ENCODE measurements at regions not wholly inside any gene's neighbourhood (a gene's known extent, or its start where the extent isn't known, plus 50 kb on each side); places are given as distances from the start of the nearest gene placed in this dataset.
A peak's percentile ranks its signal among the peaks of the same experiment; 100 is the strongest.

DNA sequence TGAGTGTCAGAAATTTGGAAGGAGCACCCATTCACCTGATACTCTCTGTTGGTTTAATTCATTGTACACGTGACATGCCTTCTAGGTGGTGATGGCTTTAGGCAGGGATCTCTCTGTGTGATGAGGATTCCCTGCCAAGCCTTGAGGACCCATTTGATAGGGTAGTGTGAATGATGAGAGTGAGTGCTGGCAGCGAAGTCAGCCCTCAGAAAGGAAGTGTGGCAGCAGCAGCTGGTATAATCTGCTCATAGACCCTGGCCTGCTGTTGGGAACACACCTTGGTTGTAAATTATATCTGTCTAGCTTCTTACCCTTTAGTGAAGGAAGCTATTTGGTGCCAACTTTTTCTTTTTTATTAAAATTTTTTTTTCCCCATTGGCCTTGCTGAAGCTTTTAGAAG, 164.5 kb downstream of the HAUS1 start:
- DNase-seq: no peak

GRCh38 chr18:46269275-46269674, 165.1 kb downstream of the HAUS1 start:
- no peak for DNase-seq

GRCh38 chr18:46271488-46271887, 167.3 kb downstream of the HAUS1 start:
- no peak for DNase-seq

DNA sequence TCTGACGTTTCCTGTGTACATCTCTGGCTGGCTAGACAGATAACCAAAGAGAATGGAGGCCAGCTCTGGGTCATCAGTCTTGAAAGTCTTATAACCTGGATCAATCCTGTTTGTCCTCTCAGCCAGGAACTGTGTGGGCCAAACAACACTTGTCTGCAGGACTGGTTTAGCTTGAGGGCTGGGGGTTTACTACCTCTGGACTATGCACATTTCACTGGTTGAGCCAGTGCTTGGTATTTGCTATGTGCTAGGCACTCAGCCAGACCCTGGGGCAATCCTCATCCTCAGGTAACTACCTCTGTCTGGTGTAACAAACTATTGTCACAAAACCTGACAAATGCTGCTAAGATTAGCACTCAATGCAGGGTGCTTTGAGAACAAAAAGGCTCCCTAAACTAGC, 169.7 kb downstream of the HAUS1 start:
- DNase-seq: no peak

GRCh38 chr18:46274266-46274665, 170.1 kb downstream of the HAUS1 start:
- no peak for DNase-seq

- no peak for DNase-seq
Measured at GRCh38 chr18:46275370-46275769, 171.2 kb downstream of the HAUS1 start.

GRCh38 chr18:46276748-46277147, 172.6 kb downstream of the HAUS1 start:
- no peak for DNase-seq

DNA sequence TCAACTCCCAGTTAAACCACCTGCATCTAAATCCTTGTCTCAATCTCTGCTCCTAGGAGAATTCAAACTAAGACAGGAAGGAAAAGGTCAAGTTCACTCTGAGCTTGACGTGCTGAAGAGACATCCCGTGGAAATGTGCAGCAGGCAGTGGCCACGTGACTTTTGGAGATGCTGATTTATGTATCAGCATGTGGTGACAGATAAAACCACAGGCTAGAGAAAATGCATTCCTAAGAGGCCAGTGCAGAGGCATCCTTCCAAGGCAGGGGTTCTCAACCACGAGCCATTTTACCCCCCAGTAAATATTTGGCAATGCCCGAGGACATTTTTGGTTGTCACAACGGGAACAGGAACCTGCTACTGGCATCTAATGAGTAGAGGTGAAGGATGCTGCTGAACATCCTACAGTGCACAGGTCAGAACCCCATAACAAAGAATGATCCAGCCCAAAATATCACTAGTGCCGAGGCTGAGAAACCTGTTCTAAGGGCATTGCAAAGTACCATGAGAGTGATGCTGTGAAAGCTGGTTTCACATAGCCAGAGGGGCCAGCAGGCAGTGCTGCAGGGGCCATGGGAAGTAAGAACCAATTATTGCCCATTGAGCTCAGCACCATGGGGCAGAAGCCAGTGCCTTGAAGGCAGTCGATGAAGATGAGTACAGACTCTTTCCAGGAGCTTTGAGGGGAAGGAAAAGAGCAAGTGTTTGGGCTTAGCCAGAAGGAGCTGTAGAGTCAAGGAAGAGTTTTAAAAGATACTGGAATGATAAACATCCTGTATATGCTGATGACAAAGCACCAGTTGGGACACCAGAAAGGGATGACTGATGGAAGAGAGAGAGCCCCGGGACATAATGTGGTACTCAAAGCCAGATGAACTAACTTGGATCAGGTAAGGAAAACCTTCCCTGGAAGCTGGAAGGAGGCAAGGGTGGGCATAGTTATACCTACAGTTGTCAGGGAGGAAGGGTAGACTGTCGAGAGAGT, 174.6 kb downstream of the HAUS1 start:
- no peak for DNase-seq

- DNase-seq: no peak
Measured at GRCh38 chr18:46279673-46280072, 175.5 kb downstream of the HAUS1 start.

GRCh38 chr18:46281185-46282176, 177.3 kb downstream of the HAUS1 start:
- peak; percentile 59 for DNase-seq

GRCh38 chr18:46282177-46282570, 178.0 kb downstream of the HAUS1 start:
- DNase-seq: no peak

DNA sequence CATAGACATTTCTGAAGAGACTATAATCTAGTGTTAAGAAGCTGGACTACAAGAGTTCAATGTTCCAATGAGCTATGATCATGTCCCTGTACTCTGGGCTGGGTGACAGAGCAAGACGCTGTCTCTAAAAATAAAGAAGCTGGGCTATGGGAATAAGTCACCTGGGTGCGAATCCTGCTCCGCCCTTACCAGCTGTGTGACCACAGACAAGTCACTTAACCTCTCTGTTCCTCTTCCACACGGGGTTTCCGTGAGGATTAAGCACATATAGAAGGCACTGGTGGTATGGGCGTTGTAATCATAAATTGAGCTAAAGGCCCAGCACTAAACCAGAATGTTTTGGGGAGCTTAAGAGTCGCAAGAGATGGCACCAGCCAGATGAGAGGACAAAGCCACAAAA, 178.5 kb downstream of the HAUS1 start:
- no peak for DNase-seq

DNA sequence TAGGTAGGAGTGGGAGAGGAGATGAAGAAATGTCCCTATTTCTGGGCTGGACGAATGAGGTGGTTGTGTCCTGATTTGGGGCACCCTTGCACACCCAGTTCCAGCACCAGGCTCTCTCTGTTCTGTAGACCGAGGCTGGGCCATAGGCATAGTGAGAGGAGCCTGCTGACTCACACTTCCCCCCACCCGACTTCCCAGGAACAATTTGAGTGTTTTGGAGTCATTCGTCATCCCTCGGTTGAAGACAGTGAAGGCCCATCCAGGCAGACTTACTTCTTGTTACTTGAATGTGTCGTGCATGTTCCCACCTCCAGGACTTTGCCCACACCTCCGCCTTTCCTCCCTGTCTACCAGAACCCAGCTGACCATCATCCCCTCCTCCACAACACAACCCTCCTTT, 179.1 kb downstream of the HAUS1 start:
- DNase-seq: no peak

DNA sequence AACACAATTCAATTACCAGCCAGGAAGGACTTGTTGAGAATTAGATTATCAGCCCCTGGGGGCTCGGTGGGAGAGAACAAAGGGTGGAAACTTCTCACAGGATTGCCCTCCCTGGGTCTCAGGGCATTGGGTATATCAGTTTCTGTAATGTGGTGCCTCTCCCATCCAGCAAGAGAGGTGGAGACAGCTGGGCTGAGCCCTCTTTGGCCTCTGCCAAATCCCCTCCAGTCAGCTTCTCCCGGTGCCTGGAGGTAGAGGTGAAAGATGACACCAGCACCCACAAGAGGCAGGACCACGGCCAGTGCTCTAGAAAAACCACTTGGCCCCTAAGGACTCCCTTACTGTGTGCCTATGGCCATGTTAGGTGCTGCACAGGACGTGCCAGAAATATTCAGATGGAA, 179.7 kb downstream of the HAUS1 start:
- DNase-seq: peak; percentile 70

DNA sequence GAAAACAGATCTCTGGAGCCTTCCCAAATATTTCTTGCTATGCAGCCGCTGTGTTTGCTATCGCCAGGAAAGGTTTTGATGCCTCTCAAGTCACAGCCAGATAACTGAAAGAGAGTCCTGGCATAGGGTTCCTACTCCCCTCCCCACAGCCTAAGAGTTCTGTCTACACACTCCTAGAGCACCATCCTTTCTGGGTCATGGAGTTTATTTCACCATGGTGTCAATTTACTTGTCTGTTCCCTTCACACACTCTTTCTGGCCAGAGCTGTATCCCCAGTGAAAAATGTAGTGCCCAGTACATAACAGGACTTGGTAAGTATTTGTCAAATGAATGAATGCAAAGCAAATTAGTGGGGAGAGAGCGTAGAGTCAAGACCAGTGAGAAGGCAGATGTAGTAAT, 185.3 kb downstream of the HAUS1 start:
- DNase-seq: no peak

DNA sequence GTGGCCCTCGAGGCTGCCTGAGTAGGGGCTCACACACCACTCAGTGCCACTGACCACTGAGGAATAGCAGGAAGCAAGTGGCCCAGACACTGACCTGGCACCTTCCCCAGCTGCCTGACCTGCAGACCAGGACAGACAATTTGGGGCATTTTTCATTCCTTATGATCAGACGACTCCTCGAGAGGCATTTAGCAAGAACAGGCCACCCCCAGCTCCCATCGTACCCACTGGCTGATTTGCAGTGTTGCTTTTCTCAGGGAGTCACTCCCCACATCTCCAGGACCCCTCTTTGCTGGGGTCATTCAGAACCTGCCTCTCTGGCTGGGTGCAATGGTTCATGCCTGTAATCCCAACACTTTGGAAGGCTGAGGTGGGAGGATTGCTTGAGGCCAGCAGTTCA, 185.7 kb downstream of the HAUS1 start:
- DNase-seq: no peak

DNA sequence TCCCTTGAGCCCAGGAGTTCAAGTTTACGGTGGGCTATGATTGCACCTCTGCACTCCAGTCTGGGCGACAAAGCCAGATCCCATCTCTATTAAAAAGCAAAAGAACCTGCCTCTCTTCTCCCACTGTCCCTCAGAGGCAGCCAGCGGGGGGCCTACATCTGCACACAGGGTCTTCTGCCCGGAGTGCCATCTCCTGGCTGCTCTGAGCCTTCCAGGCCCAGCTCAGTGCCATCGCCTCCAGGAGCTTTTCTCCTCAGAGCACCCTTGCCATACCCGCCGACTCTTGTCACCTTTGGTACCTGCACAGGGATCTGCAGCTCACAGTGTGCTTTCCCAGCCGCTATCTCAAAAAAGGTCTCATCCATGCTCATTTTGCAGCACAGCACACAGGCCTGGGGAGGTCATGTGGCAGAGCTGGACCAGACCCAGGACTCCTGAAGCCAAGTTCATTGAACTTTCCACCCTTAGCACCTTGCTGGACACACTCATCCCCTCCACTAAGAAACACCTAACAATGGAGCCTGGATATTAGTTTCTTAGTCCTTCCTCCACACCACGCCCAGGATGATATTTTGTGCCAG, 186.3 kb downstream of the HAUS1 start:
- DNase-seq: no peak

DNA sequence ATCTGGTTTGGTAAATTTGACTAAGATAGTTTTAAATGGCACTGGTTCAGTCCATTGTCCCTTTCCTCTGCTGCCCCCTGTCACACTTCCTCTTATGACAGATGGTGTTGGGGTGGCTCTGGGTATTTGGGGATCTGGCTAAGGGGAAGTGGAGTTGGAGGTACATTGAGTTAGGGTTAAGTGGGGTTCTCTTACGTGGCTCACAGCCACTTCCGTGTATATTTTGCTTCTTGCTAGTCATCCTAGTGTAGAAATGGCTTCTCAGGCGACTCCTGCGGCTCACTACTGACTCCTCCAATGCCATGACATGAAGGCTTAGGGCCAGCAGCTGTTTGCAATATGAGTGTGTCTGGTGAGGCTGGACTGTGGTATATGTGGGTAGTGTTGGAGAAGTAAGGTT, 187.0 kb downstream of the HAUS1 start:
- DNase-seq: no peak

DNA sequence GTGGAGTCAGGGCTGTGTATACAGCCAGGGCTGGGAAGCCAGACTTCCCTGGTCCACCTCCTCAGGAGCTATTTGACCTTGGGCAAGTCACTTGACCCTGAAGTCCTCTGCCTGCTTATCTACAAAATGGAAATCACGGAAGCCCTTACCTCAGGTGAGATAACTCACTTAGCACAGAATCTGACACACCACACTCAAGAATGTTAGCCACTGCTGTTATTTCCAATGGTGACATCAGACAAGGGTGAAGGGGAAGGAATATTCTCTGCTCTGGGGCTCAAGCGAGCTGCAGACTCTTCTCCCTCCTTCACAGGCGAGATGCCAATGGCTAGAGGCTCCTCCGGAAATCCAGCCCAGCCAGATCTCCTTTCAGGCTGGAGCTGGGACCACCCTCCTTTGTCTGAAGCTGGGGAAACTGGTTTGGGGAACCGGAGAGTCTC, 189.6 kb downstream of the HAUS1 start:
- DNase-seq: no peak

DNA sequence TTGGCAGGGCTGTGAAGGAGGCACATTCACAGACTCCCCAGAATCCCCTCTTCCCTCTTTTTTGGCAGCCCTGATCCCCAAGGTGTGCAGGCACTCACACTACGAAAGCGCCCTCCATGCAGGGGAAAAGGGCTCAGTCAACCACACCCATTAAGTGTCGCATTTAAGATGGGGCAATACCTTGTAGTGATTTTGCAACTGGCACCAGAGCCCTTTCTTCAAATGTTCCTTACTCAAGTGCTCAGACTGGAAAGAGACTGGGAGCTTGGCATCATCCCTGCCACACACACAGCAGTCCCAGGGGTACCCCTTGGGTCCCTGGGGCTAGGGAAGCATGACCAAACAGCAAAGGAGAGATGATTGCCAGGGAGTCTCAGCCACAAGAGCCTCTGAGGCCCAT, 190.1 kb downstream of the HAUS1 start:
- DNase-seq: no peak

GRCh38 chr18:46294751-46295150, 190.6 kb downstream of the HAUS1 start:
- no peak for DNase-seq

GRCh38 chr18:46295416-46295815, 191.2 kb downstream of the HAUS1 start:
- DNase-seq: no peak

DNA sequence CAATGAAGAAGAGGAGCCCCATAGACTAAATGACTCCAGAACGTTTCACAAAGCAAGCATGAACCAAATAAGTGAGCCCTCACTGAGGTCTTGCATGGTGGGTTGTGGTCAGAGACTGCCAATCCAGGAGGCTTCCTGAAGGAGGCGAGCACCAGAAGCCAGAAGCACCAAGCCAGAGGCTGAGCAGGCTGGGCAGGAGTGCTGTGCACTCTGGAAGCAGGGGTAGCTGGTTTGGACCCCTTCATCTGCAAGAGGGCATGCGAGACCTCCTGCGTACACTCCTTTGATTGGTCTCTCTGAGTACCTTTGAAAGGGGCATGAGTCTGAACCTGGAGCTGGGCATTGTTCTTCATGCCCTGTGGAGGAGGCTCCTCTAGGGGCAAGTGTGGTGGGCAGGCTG, 192.5 kb downstream of the HAUS1 start:
- no peak for DNase-seq

All from DMS79 treated with DMSO at 0.1 percent for 48 hours (cell line).